ENCODE measurements at regions not wholly inside any gene's neighbourhood (a gene's known extent, or its start where the extent isn't known, plus 50 kb on each side); places are given as distances from the start of the nearest gene placed in this dataset.

DNA sequence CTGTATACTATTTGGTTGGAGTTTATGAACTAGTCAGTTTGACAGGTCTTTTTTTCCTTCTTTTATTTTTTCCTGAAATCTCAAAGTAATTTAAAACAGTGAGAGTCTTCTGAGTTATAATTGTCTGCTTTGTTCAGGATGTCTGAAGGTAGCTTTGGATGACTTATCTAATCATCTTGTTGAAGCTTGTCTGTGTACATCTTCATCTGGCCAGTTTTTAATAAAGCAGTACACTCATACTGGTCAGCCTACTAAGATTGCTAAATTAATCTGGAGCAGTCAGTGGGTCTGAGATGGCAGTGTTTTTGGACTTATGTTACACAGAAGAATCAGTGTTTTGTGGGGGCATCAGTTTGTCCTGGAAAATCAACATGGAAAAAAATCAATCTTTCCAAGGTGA, 482.4 kb downstream of the CDH10 start:
- TF ChIP-seq EZH2 (IDR thresholded peaks at IDR 0.05; ENCODE audit: borderline replicate concordance, low read length) = no peak
- TF ChIP-seq, protein P1, sequence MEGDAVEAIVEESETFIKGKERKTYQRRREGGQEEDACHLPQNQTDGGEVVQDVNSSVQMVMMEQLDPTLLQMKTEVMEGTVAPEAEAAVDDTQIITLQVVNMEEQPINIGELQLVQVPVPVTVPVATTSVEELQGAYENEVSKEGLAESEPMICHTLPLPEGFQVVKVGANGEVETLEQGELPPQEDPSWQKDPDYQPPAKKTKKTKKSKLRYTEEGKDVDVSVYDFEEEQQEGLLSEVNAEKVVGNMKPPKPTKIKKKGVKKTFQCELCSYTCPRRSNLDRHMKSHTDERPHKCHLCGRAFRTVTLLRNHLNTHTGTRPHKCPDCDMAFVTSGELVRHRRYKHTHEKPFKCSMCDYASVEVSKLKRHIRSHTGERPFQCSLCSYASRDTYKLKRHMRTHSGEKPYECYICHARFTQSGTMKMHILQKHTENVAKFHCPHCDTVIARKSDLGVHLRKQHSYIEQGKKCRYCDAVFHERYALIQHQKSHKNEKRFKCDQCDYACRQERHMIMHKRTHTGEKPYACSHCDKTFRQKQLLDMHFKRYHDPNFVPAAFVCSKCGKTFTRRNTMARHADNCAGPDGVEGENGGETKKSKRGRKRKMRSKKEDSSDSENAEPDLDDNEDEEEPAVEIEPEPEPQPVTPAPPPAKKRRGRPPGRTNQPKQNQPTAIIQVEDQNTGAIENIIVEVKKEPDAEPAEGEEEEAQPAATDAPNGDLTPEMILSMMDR (conservative IDR thresholded peaks at IDR 0.05 in 1 of 2, IDR thresholded peaks at IDR 0.05 in 1 of 2; ENCODE audit: extremely low read depth in 1 of 2, insufficient read depth in 1 of 2, low read depth in 1 of 2, low read length in 2 of 2) = no peak

All from mammary epithelial cell (primary cell).